ENCODE measurements at regions not wholly inside any gene's neighbourhood (a gene's known extent, or its start where the extent isn't known, plus 50 kb on each side); places are given as distances from the start of the nearest gene placed in this dataset.

DNA sequence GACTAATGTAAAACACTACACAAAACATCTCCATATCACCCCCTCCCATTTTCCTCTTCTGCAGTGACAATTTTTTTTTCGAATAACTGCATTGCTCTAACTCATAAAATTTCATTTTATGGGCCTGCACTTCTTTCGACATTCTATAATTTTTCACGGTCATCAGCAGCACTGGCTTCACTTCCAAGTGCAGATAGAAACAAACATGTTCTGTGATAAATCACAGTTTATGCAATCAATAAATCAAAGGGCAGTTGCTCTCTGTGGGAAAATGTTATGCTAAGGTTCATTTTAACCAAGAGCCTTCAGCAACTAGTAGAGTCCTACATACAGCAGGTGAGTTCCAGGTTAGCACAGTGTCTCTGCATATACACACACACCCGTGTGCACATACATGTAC, 100.1 kb downstream of the GPAM start:
- intact Hi-C loops (cut with micrococcal nuclease) = no loop called here
- H3K27ac Mint-ChIP-seq = no peak overlapping the region
- H3K27me3 ChIP-seq (replicated peaks in 1 of 4; ENCODE audit: control extremely low read depth in 1 of 4, control insufficient read depth in 3 of 4, insufficient read depth in 4 of 4, low read length in 3 of 4) = peaks cover 0 to 6% (median 0%) of the 10 kb centered on the region in 4 experiments
- no peak for TF ChIP-seq EZH2 (IDR thresholded peaks at IDR 0.05; ENCODE audit: borderline replicate concordance, insufficient read depth, low read depth, low read length, poor library complexity, severe bottlenecking)
- TF ChIP-seq, protein P1, sequence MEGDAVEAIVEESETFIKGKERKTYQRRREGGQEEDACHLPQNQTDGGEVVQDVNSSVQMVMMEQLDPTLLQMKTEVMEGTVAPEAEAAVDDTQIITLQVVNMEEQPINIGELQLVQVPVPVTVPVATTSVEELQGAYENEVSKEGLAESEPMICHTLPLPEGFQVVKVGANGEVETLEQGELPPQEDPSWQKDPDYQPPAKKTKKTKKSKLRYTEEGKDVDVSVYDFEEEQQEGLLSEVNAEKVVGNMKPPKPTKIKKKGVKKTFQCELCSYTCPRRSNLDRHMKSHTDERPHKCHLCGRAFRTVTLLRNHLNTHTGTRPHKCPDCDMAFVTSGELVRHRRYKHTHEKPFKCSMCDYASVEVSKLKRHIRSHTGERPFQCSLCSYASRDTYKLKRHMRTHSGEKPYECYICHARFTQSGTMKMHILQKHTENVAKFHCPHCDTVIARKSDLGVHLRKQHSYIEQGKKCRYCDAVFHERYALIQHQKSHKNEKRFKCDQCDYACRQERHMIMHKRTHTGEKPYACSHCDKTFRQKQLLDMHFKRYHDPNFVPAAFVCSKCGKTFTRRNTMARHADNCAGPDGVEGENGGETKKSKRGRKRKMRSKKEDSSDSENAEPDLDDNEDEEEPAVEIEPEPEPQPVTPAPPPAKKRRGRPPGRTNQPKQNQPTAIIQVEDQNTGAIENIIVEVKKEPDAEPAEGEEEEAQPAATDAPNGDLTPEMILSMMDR (IDR thresholded peaks at IDR 0.05) = no peak
- no peaks in the 10 kb centered on the region for H3K9me3 ChIP-seq (ENCODE audit: control extremely low read depth in 1 of 3, control insufficient read depth in 2 of 3, insufficient read depth in 1 of 3, low read length in 2 of 3)
- no peak overlapping the region for H3K4me3 Mint-ChIP-seq
- H3K9me3 Mint-ChIP-seq (ENCODE audit: insufficient read depth) = no peaks in the 10 kb centered on the region
- CTCF ChIA-PET = no interaction called here
- no peaks in the 10 kb centered on the region for H3K4me1 ChIP-seq (ENCODE audit: control insufficient read depth in 2 of 2, insufficient read depth in 2 of 2, low read length in 2 of 2)
- H3K79me2 ChIP-seq (ENCODE audit: control insufficient read depth, insufficient read depth, low read length) = no peaks in the 10 kb centered on the region
- no peaks in the 10 kb centered on the region for H3K4me1 Mint-ChIP-seq
- H2AFZ ChIP-seq (ENCODE audit: insufficient read depth, low read depth, low read length, poor library complexity, severe bottlenecking) = no peak overlapping the region
- POLR2A ChIA-PET = no interaction called here
- no peak overlapping the region for H3K4me2 ChIP-seq (replicated peaks; ENCODE audit: low read depth, low read length, poor library complexity, severe bottlenecking)
- H3K27ac ChIP-seq (ENCODE audit: low read length in 2 of 2) = no peak overlapping the region
- no peaks in the 10 kb centered on the region for H3K36me3 ChIP-seq (replicated peaks in 1 of 2; ENCODE audit: control extremely low read depth in 1 of 2, control insufficient read depth in 1 of 2, extremely low read depth in 1 of 2, insufficient read depth in 2 of 2, low read length in 1 of 2)
- no peak overlapping the region for H3K4me3 ChIP-seq (ENCODE audit: control extremely low read depth in 1 of 5, extremely low read depth in 1 of 5, insufficient read depth in 1 of 5, low read depth in 2 of 5, low read length in 4 of 5)
- WGBS (ENCODE audit: insufficient coverage) = 74% methylated on average over 2 of the region's 4 CpGs
- H4K20me1 ChIP-seq (ENCODE audit: control insufficient read depth, insufficient read depth, low read length, poor library complexity, severe bottlenecking) = no peaks in the 10 kb centered on the region
- H3K27me3 Mint-ChIP-seq = peaks cover 4% of the 10 kb centered on the region
- no peak for ATAC-seq (ENCODE audit: low read depth)
- H3K9ac ChIP-seq (ENCODE audit: low read length) = no peak overlapping the region
- no peak for DNase-seq

- Histone ChIP-seq H3K27ac (ENCODE audit: low read length in 2 of 2) (no peak overlapping the region), H3K79me2 (ENCODE audit: control insufficient read depth, insufficient read depth, low read length) (no peaks in the 10 kb centered on the region), H4K20me1 (ENCODE audit: control insufficient read depth, insufficient read depth, low read length, poor library complexity, severe bottlenecking) (no peaks in the 10 kb centered on the region), H3K4me2 (replicated peaks; ENCODE audit: low read depth, low read length, poor library complexity, severe bottlenecking) (no peak overlapping the region), H3K4me3 (ENCODE audit: control extremely low read depth in 1 of 5, extremely low read depth in 1 of 5, insufficient read depth in 1 of 5, low read depth in 2 of 5, low read length in 4 of 5) (no peak overlapping the region), H3K9ac (ENCODE audit: low read length) (no peak overlapping the region), H3K9me3 (ENCODE audit: control extremely low read depth in 1 of 3, control insufficient read depth in 2 of 3, insufficient read depth in 1 of 3, low read length in 2 of 3) (no peaks in the 10 kb centered on the region), H3K4me1 (ENCODE audit: control insufficient read depth in 2 of 2, insufficient read depth in 2 of 2, low read length in 2 of 2) (no peaks in the 10 kb centered on the region), H3K36me3 (replicated peaks in 1 of 2; ENCODE audit: control extremely low read depth in 1 of 2, control insufficient read depth in 1 of 2, extremely low read depth in 1 of 2, insufficient read depth in 2 of 2, low read length in 1 of 2) (no peaks in the 10 kb centered on the region), H3K27me3 (replicated peaks in 1 of 4; ENCODE audit: control extremely low read depth in 1 of 4, control insufficient read depth in 3 of 4, insufficient read depth in 4 of 4, low read length in 3 of 4) (peaks cover 0 to 3% (median 0%) of the 10 kb centered on the region in 4 experiments), H2AFZ (ENCODE audit: insufficient read depth, low read depth, low read length, poor library complexity, severe bottlenecking) (no peak overlapping the region)
- no peak overlapping the region for H3K4me3 Mint-ChIP-seq
- ATAC-seq (ENCODE audit: low read depth) = no peak
- no peaks in the 10 kb centered on the region for H3K4me1 Mint-ChIP-seq
- WGBS (ENCODE audit: insufficient coverage) = 96% methylated on average over 8 of the region's 10 CpGs
- no peaks in the 10 kb centered on the region for H3K27me3 Mint-ChIP-seq
- DNase-seq = no peak
- no peak for TF ChIP-seq EZH2 (IDR thresholded peaks at IDR 0.05; ENCODE audit: borderline replicate concordance, insufficient read depth, low read depth, low read length, poor library complexity, severe bottlenecking)
- TF ChIP-seq, protein P1 (IDR thresholded peaks at IDR 0.05) = no peak
- ChIA-PET CTCF (no interaction called here), POLR2A (no interaction called here)
- H3K9me3 Mint-ChIP-seq (ENCODE audit: insufficient read depth) = no peaks in the 10 kb centered on the region
- no peak overlapping the region for H3K27ac Mint-ChIP-seq
- intact Hi-C loops (cut with micrococcal nuclease) = no loop called here
Observed at GRCh38 chr10:112087953-112088456, 95.6 kb downstream of the GPAM start.
